K562 (cell line): ENCODE measurements at regions not wholly inside any gene's neighbourhood (a gene's known extent, or its start where the extent isn't known, plus 50 kb on each side); places are given as distances from the start of the nearest gene placed in this dataset.

Experiments used
- ATAC-seq: fragments of 200-7000 bp; cut with Tn5 transposase; 3 replicates; pipeline ENCODE4 v1.9.1; 2020; ENCODE audit warnings: moderate library complexity
- BruUV-seq: library from RNA; stranded (reverse); fragments of 400-500 nt; replicated peaks from 2 replicates; lab custom pipeline; 2021; lab: Mats Ljungman, UMichigan
- CTCF ChIA-PET: fragments of 300-600 bp; formaldehyde crosslinking; extraction: SDS; loops from one replicate; lab custom pipeline; 2021; ENCODE audit warnings: low intra/inter-chr PET ratio; lab: Yijun Ruan, JAX
- POLR2A ChIA-PET: fragments of 300-600, 350-650 bp; sonication (Branson Sonifier 250); formaldehyde crosslinking; extraction: SDS; loops from one replicate; lab custom pipeline; 2021; ENCODE audit warnings: antibody characterized with exemption, inconsistent platforms; lab: Yijun Ruan, JAX
- DNase-seq, 4 experiments: peaks; one replicate each; pipeline versions ENCODE4 v3.0.0 to v3.0.0-alpha.2; 2011 to 2018; ENCODE audit warnings: low spot score in 3 of 4, mixed read lengths in 3 of 4; ENCODE audit errors: extremely low read depth in 1 of 4
- FAIRE-seq: peaks from 2 replicates; lab custom pipeline; 2011; peaks lifted over from hg19 to GRCh38; lab: Jason Lieb, UNC
- H2AFZ ChIP-seq: 2 replicates; pipeline ENCODE4 v1.6.0; 2011; ENCODE audit warnings: low read depth, low read length, control low read depth, inconsistent platforms
- H3K27ac ChIP-seq: fragments of 200-600 bp; 3 replicates; pipeline ENCODE4 v1.8.0; 2011; ENCODE audit warnings: low read depth, mild to moderate bottlenecking, control low read depth, inconsistent platforms, low read length, moderate library complexity, mixed read lengths; ENCODE audit errors: extremely low read depth
- H3K27me3 ChIP-seq, 2 experiments: fragments of 300-600 bp in 1 of 2; 2 replicates in 1 of 2; 3 replicates in 1 of 2; pipeline versions ENCODE4 v1.6.0 to v1.8.0; 2011; ENCODE audit warnings: inconsistent platforms in 2 of 2, low read length in 2 of 2, mild to moderate bottlenecking in 1 of 2, mixed read lengths in 1 of 2, moderate library complexity in 1 of 2; ENCODE audit not compliant: control insufficient read depth in 2 of 2, insufficient read depth in 2 of 2
- H3K36me3 ChIP-seq: fragments of 300-600 bp; 3 replicates; pipeline ENCODE4 v1.8.0; 2011; ENCODE audit warnings: mild to moderate bottlenecking, low read length, inconsistent platforms; ENCODE audit not compliant: control insufficient read depth, insufficient read depth
- H3K4me1 ChIP-seq, 2 experiments: fragments of 200-600 bp in 1 of 2; replicated peaks in 1 of 2; 2 replicates in 1 of 2; 3 replicates in 1 of 2; pipeline versions ENCODE4 v1.5.1 to v1.8.0; 2011; ENCODE audit warnings: inconsistent platforms in 2 of 2, low read length in 2 of 2, mild to moderate bottlenecking in 1 of 2, mixed read lengths in 1 of 2, moderate library complexity in 1 of 2; ENCODE audit not compliant: control insufficient read depth in 2 of 2, insufficient read depth in 2 of 2
- H3K4me2 ChIP-seq: 2 replicates; pipeline ENCODE4 v1.6.1; 2011; ENCODE audit warnings: low read length, control low read depth, inconsistent platforms, mixed read lengths; ENCODE audit not compliant: insufficient read depth
- H3K4me3 ChIP-seq: fragments of 200-600 bp; sonication (generic), shearing (Covaris generic); 2 replicates; pipeline ENCODE4 v1.5.1; 2016; ENCODE audit warnings: control low read depth, inconsistent platforms
- H3K79me2 ChIP-seq: fragments of 200-600 bp; 3 replicates; pipeline ENCODE4 v1.8.0; 2011; ENCODE audit warnings: low read length, inconsistent platforms; ENCODE audit not compliant: control insufficient read depth, insufficient read depth
- H3K9ac ChIP-seq, 2 experiments: 2 replicates each; pipeline versions ENCODE4 v1.6.0 to v1.6.1; 2011; ENCODE audit warnings: low read depth in 2 of 2, low read length in 2 of 2, control low read depth in 1 of 2, inconsistent platforms in 1 of 2, mild to moderate bottlenecking in 1 of 2, mixed read lengths in 1 of 2; ENCODE audit not compliant: insufficient read depth in 1 of 2
- H3K9me1 ChIP-seq: one replicate; pipeline ENCODE4 v1.6.0; 2011; ENCODE audit warnings: inconsistent platforms, mild to moderate bottlenecking, low read length, moderate library complexity; ENCODE audit not compliant: control insufficient read depth, insufficient read depth
- H3K9me3 ChIP-seq: replicated peaks from 2 replicates; pipeline ENCODE4 v1.5.1; 2011; ENCODE audit warnings: low read depth, low read length, inconsistent platforms; ENCODE audit not compliant: control insufficient read depth, insufficient read depth
- H4K20me1 ChIP-seq: replicated peaks from 2 replicates; pipeline ENCODE4 v1.6.1; 2011; ENCODE audit warnings: low read length, inconsistent platforms, mixed read lengths; ENCODE audit not compliant: control insufficient read depth, insufficient read depth
- HNRNPH1 ChIP-seq: fragments of 200-400 bp; formaldehyde crosslinking; optimal IDR thresholded peaks from 2 replicates; pipeline ENCODE3; 2017; ENCODE audit warnings: low read depth, mild to moderate bottlenecking, low read length, moderate library complexity
- ILK ChIP-seq: fragments of 450-650 bp; IDR thresholded peaks from 2 replicates; pipeline ENCODE4 v1.6.1; 2016; ENCODE audit warnings: missing genetic modification characterization, low read depth, mild to moderate bottlenecking, missing compliant biosample characterization, moderate library complexity, borderline replicate concordance
- NFYB ChIP-seq: IDR thresholded peaks from 2 replicates; pipeline ENCODE4 v1.6.1; 2011; ENCODE audit warnings: mild to moderate bottlenecking, moderate library complexity; ENCODE audit not compliant: insufficient read length; ENCODE audit errors: extremely low read depth
- PHB ChIP-seq: fragments of 250-450 bp; sonication (Bioruptor Pico); IDR thresholded peaks from 2 replicates; pipeline ENCODE4 v1.5.0; 2021
- PHB2 ChIP-seq: fragments of 450-650 bp; IDR thresholded peaks from 2 replicates; pipeline ENCODE4 v1.6.1; 2017; ENCODE audit warnings: low read depth
- RBM17 ChIP-seq: fragments of 200-400 bp; formaldehyde crosslinking; IDR thresholded peaks from 2 replicates; pipeline ENCODE4 v1.6.1; 2017; ENCODE audit warnings: low read depth, mild to moderate bottlenecking, low read length, borderline replicate concordance
- U2AF1 ChIP-seq: fragments of 200-400 bp; formaldehyde crosslinking; optimal IDR thresholded peaks from 2 replicates; pipeline ENCODE3; 2017; ENCODE audit warnings: mild to moderate bottlenecking, low read depth, low read length, moderate library complexity
- ZNF134 ChIP-seq: fragments of 250-450 bp; sonication (Bioruptor Pico); conservative IDR thresholded peaks from 2 replicates; pipeline ENCODE4 v1.4.0; 2020
- ZNF347 ChIP-seq: fragments of 450-650 bp; formaldehyde crosslinking; IDR thresholded peaks from 2 replicates; pipeline ENCODE4 v1.4.0; 2020; ENCODE audit warnings: low read depth, mild to moderate bottlenecking, moderate library complexity
- ZNF699 ChIP-seq: fragments of 250-450 bp; sonication (Bioruptor Pico); IDR thresholded peaks from 2 replicates; pipeline ENCODE4 v1.8.0; 2021; ENCODE audit warnings: mild to moderate bottlenecking, moderate library complexity; ENCODE audit not compliant: insufficient replicate concordance
- WGBS: fragments of 100-300 bp; shearing (Covaris generic); methylation state at CpG from one replicate; pipeline ENCODE4 v1.1.6; 2016; ENCODE audit warnings: low coverage, mixed read lengths; ENCODE audit not compliant: insufficient coverage; ENCODE audit errors: missing lambda C conversion rate; 5-methylcytosine and 5-hydroxymethylcytosine counted together
- in situ Hi-C: fragments of 300-500 bp; cut with MboI; formaldehyde crosslinking; loops from 4 replicates; pipeline ENCODE4 v1.15.0; 2018; ENCODE audit warnings: inconsistent platforms, mixed read lengths
- intact Hi-C: fragments of 100-400 bp; cut with micrococcal nuclease; formaldehyde crosslinking; loops from 2 replicates; pipeline ENCODE4 v1.14.2; 2022
- TF ChIP-seq, protein P1 (sequence below): fragments of 250-450 bp; sonication (Bioruptor Pico); IDR thresholded peaks from 2 replicates; pipeline ENCODE4 v1.4.0; 2020; ENCODE audit warnings: mild to moderate bottlenecking, moderate library complexity, borderline replicate concordance
- TF ChIP-seq, protein P2 (sequence below): IDR thresholded peaks from 2 replicates; pipeline ENCODE4 v1.6.1; 2016; ENCODE audit warnings: missing genetic modification characterization, missing compliant biosample characterization
- TF ChIP-seq, protein P3 (sequence below): fragments of 150-350 bp; conservative IDR thresholded peaks from 2 replicates; pipeline ENCODE4 v1.6.1; 2014; ENCODE audit warnings: low read length
- TF ChIP-seq, protein P4 (sequence below): fragments of 450-650 bp; formaldehyde crosslinking; IDR thresholded peaks from 2 replicates; pipeline ENCODE4 v1.4.0; 2022; ENCODE audit warnings: mild to moderate bottlenecking, moderate library complexity

DNA sequence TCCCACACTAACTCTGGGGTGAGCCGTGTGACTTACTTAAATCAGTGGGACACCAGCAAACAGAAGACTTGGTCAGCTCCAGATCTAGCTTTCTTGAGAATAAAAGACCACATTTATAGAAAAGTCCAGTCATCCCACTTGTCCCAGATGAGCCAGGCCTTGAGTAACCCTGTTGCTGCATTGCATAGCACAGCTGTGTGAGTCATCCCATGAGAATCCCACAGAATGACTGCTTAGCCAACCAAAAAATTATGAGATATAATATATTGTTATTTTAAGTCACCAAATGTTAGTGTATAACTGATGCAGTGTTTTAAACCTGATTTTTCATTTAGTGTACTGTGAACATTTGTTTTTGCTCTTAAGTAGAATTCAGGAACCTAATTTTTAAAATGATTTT, 94.2 kb upstream of the FSHR start:
- Histone ChIP-seq H3K4me2 (no peak overlapping the region), H3K36me3 (no peaks in the 10 kb centered on the region), H3K9ac (no peak overlapping the region), H4K20me1 (no peaks in the 10 kb centered on the region), H3K4me1 (no peaks in the 10 kb centered on the region), H2AFZ (no peak overlapping the region), H3K4me3 (no peak overlapping the region), H3K9me3 (no peaks in the 10 kb centered on the region), H3K27ac (no peak overlapping the region), H3K9me1 (no peaks in the 10 kb centered on the region), H3K27me3 (no peaks in the 10 kb centered on the region), H3K79me2 (no peaks in the 10 kb centered on the region)
- no TSS peak for BruUV-seq
- ChIA-PET CTCF (no interaction called here), POLR2A (interaction anchor here (0.8 kb wide), 1 partner anchor 98 kb away, joined by 3 read pairs; no protein-coding TSS in a partner anchor)
- DNase-seq, result no peak
- in situ Hi-C loops, result no loop called here
- intact Hi-C loops, result no loop called here
- ATAC-seq, result no peak
- FAIRE-seq, result no peak
- no CpG with 5 or more reads among the region's 1 CpG for WGBS
- no peak for TF ChIP-seq PHB (CRISPR knock-in tag)
- no peak for TF ChIP-seq HNRNPH1
- no peak for TF ChIP-seq ZNF134 (CRISPR knock-in tag)
- TF ChIP-seq ZNF347 (CRISPR knock-in tag), result no peak
- TF ChIP-seq ZNF699, result no peak
- TF ChIP-seq PHB2, result no peak
- TF ChIP-seq RBM17, result no peak
- TF ChIP-seq, protein P1, sequence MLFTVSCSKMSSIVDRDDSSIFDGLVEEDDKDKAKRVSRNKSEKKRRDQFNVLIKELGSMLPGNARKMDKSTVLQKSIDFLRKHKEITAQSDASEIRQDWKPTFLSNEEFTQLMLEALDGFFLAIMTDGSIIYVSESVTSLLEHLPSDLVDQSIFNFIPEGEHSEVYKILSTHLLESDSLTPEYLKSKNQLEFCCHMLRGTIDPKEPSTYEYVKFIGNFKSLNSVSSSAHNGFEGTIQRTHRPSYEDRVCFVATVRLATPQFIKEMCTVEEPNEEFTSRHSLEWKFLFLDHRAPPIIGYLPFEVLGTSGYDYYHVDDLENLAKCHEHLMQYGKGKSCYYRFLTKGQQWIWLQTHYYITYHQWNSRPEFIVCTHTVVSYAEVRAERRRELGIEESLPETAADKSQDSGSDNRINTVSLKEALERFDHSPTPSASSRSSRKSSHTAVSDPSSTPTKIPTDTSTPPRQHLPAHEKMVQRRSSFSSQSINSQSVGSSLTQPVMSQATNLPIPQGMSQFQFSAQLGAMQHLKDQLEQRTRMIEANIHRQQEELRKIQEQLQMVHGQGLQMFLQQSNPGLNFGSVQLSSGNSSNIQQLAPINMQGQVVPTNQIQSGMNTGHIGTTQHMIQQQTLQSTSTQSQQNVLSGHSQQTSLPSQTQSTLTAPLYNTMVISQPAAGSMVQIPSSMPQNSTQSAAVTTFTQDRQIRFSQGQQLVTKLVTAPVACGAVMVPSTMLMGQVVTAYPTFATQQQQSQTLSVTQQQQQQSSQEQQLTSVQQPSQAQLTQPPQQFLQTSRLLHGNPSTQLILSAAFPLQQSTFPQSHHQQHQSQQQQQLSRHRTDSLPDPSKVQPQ (CRISPR knock-in tag), result no peak
- TF ChIP-seq, protein P2, sequence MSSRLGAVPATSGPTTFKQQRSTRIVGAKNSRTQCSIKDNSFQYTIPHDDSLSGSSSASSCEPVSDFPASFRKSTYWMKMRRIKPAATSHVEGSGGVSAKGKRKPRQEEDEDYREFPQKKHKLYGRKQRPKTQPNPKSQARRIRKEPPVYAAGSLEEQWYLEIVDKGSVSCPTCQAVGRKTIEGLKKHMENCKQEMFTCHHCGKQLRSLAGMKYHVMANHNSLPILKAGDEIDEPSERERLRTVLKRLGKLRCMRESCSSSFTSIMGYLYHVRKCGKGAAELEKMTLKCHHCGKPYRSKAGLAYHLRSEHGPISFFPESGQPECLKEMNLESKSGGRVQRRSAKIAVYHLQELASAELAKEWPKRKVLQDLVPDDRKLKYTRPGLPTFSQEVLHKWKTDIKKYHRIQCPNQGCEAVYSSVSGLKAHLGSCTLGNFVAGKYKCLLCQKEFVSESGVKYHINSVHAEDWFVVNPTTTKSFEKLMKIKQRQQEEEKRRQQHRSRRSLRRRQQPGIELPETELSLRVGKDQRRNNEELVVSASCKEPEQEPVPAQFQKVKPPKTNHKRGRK, result no peak
- TF ChIP-seq NFYB, result no peak
- TF ChIP-seq, protein P3, sequence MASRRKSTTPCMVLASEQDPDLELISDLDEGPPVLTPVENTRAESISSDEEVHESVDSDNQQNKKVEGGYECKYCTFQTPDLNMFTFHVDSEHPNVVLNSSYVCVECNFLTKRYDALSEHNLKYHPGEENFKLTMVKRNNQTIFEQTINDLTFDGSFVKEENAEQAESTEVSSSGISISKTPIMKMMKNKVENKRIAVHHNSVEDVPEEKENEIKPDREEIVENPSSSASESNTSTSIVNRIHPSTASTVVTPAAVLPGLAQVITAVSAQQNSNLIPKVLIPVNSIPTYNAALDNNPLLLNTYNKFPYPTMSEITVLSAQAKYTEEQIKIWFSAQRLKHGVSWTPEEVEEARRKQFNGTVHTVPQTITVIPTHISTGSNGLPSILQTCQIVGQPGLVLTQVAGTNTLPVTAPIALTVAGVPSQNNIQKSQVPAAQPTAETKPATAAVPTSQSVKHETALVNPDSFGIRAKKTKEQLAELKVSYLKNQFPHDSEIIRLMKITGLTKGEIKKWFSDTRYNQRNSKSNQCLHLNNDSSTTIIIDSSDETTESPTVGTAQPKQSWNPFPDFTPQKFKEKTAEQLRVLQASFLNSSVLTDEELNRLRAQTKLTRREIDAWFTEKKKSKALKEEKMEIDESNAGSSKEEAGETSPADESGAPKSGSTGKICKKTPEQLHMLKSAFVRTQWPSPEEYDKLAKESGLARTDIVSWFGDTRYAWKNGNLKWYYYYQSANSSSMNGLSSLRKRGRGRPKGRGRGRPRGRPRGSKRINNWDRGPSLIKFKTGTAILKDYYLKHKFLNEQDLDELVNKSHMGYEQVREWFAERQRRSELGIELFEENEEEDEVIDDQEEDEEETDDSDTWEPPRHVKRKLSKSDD, result no peak
- TF ChIP-seq ILK (tag), result no peak
- TF ChIP-seq, protein P4, sequence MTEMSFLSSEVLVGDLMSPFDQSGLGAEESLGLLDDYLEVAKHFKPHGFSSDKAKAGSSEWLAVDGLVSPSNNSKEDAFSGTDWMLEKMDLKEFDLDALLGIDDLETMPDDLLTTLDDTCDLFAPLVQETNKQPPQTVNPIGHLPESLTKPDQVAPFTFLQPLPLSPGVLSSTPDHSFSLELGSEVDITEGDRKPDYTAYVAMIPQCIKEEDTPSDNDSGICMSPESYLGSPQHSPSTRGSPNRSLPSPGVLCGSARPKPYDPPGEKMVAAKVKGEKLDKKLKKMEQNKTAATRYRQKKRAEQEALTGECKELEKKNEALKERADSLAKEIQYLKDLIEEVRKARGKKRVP (CRISPR knock-in tag), result no peak
- TF ChIP-seq U2AF1, result no peak
